Caco-2 (cell line): ENCODE measurements at regions not wholly inside any gene's neighbourhood (a gene's known extent, or its start where the extent isn't known, plus 50 kb on each side); places are given as distances from the start of the nearest gene placed in this dataset.

Experiments used
- BruUV-seq: library from RNA; stranded (reverse); fragments of 400-500 nt; replicated peaks from 2 replicates; lab custom pipeline; 2021; lab: Mats Ljungman, UMichigan
- CTCF ChIA-PET: fragments of 300-600 bp; sonication (Branson Sonifier 250); formaldehyde crosslinking; loops from one replicate; lab custom pipeline; 2022; ENCODE audit warnings: antibody characterized with exemption; lab: Charles Lee
- POLR2A ChIA-PET: fragments of 300-600 bp; sonication (Branson Sonifier 250); formaldehyde crosslinking; loops from one replicate; lab custom pipeline; 2022; ENCODE audit warnings: antibody characterized with exemption; lab: Charles Lee
- DNase-seq, 2 experiments: peaks; one replicate each; pipeline versions ENCODE4 v3.0.0 to v3.0.0-alpha.2; 2020 to 2022
- H3K27me3 ChIP-seq: replicated peaks from 2 replicates; pipeline ENCODE4 v1.6.0; 2011; ENCODE audit warnings: low read length; ENCODE audit not compliant: control insufficient read depth, insufficient read depth
- H3K36me3 ChIP-seq: 2 replicates; pipeline ENCODE4 v1.5.1; 2011; ENCODE audit warnings: low read length; ENCODE audit not compliant: control insufficient read depth, insufficient read depth
- H3K4me1 ChIP-seq: fragments of 250-450 bp; sonication (Bioruptor Pico); 2 replicates; pipeline ENCODE4 v1.5.1; 2020; ENCODE audit warnings: mild to moderate bottlenecking
- H3K4me3 ChIP-seq: 2 replicates; pipeline ENCODE4 v1.5.1; 2011; ENCODE audit warnings: low read depth, mild to moderate bottlenecking, control low read depth, low read length
- H3K9me3 ChIP-seq: fragments of 250-450 bp; sonication (Bioruptor Pico); 2 replicates; pipeline ENCODE4 v1.5.1; 2020; ENCODE audit warnings: mild to moderate bottlenecking, moderate library complexity
- H3K27ac Mint-ChIP-seq: one replicate; pipeline ENCODE4 v1.8.0; 2022; ENCODE audit warnings: mixed read lengths; ENCODE audit not compliant: unreplicated experiment
- H3K27me3 Mint-ChIP-seq: one replicate; pipeline ENCODE4 v1.8.0; 2022; ENCODE audit warnings: mixed read lengths; ENCODE audit not compliant: insufficient read depth, unreplicated experiment
- H3K36me3 Mint-ChIP-seq: one replicate; pipeline ENCODE4 v1.8.0; 2022; ENCODE audit warnings: mild to moderate bottlenecking, mixed read lengths; ENCODE audit not compliant: insufficient read depth, unreplicated experiment
- H3K4me1 Mint-ChIP-seq: one replicate; pipeline ENCODE4 v1.8.0; 2022; ENCODE audit warnings: low read depth, mixed read lengths; ENCODE audit not compliant: unreplicated experiment
- H3K4me3 Mint-ChIP-seq: one replicate; pipeline ENCODE4 v1.8.0; 2022; ENCODE audit warnings: mild to moderate bottlenecking, moderate library complexity, mixed read lengths; ENCODE audit not compliant: unreplicated experiment
- H3K9me3 Mint-ChIP-seq: one replicate; pipeline ENCODE4 v1.8.0; 2022; ENCODE audit warnings: mixed read lengths; ENCODE audit not compliant: unreplicated experiment
- CTCF ChIP-seq, 2 experiments: fragments of 200-600 bp in 1 of 2; IDR thresholded peaks; 1 replicate in 1 of 2; 2 replicates in 1 of 2; pipeline versions ENCODE4 v1.5.1 to v1.8.0; 2011 to 2022; ENCODE audit warnings: antibody characterized with exemption in 1 of 2, control low read depth in 1 of 2, inconsistent platforms in 1 of 2, low read depth in 1 of 2, low read length in 1 of 2, mild to moderate bottlenecking in 1 of 2, moderate library complexity in 1 of 2; ENCODE audit not compliant: insufficient read depth in 1 of 2, severe bottlenecking in 1 of 2, unreplicated experiment in 1 of 2
- intact Hi-C: fragments of 100-400 bp; cut with micrococcal nuclease; formaldehyde crosslinking; loops from one replicate; pipeline ENCODE4 v1.10.0; 2022; ENCODE audit not compliant: unreplicated experiment

- no peaks in the 10 kb centered on the region for H3K9me3 Mint-ChIP-seq
- DNase-seq: no peak
- Histone ChIP-seq H3K27me3 (no peaks in the 10 kb centered on the region), H3K4me1 (no peaks in the 10 kb centered on the region), H3K36me3 (no peaks in the 10 kb centered on the region), H3K4me3 (no peak overlapping the region), H3K9me3 (no peaks in the 10 kb centered on the region)
- POLR2A ChIA-PET: no interaction called here
- H3K27me3 Mint-ChIP-seq: peaks cover 3% of the 10 kb centered on the region
- H3K36me3 Mint-ChIP-seq: no peaks in the 10 kb centered on the region
- BruUV-seq: no TSS peak
- no peak overlapping the region for H3K27ac Mint-ChIP-seq
- CTCF ChIA-PET: no interaction called here
- H3K4me1 Mint-ChIP-seq: no peaks in the 10 kb centered on the region
- no peak overlapping the region for H3K4me3 Mint-ChIP-seq
- intact Hi-C loops: no loop called here
- TF ChIP-seq CTCF (IDR thresholded peaks at IDR 0.05; ENCODE audit: insufficient read depth in 1 of 2, low read depth in 1 of 2, low read length in 1 of 2, severe bottlenecking in 1 of 2, unreplicated experiment in 1 of 2): no peak
Measured at GRCh38 chr13:100887729-100888151, 213.1 kb upstream of the TMTC4 start.

- ChIA-PET POLR2A (no interaction called here), CTCF (no interaction called here)
- H3K27me3 Mint-ChIP-seq: no peaks in the 10 kb centered on the region
- DNase-seq: peak in 1 of 2 experiments; percentile 8
- no peaks in the 10 kb centered on the region for H3K27me3 ChIP-seq
- H3K4me1 Mint-ChIP-seq: no peaks in the 10 kb centered on the region
- no peaks in the 10 kb centered on the region for H3K36me3 ChIP-seq
- TF ChIP-seq CTCF (IDR thresholded peaks at IDR 0.05; ENCODE audit: insufficient read depth in 1 of 2, low read depth in 1 of 2, low read length in 1 of 2, severe bottlenecking in 1 of 2, unreplicated experiment in 1 of 2): peak; percentile 19 to 44
- no peaks in the 10 kb centered on the region for H3K36me3 Mint-ChIP-seq
- H3K27ac Mint-ChIP-seq: no peak overlapping the region
- no peaks in the 10 kb centered on the region for H3K4me1 ChIP-seq
- no peak overlapping the region for H3K4me3 ChIP-seq
- no peaks in the 10 kb centered on the region for H3K9me3 ChIP-seq
- intact Hi-C loops: loop anchor here (1.0 kb wide), 3 partner anchors 161 to 310 kb away; no protein-coding TSS in a partner anchor
- H3K4me3 Mint-ChIP-seq: no peak overlapping the region
- peaks cover 12% of the 10 kb centered on the region for H3K9me3 Mint-ChIP-seq
- no TSS peak for BruUV-seq
Measured at GRCh38 chr13:100883453-100883852, 208.9 kb upstream of the TMTC4 start.

GRCh38 chr13:100881291-100881864, 206.8 kb upstream of the TMTC4 start:
- intact Hi-C loops: no loop called here
- H3K36me3 Mint-ChIP-seq: no peaks in the 10 kb centered on the region
- no peaks in the 10 kb centered on the region for H3K4me1 Mint-ChIP-seq
- no peak for DNase-seq
- no TSS peak for BruUV-seq
- H3K9me3 ChIP-seq: no peaks in the 10 kb centered on the region
- H3K27me3 Mint-ChIP-seq: no peaks in the 10 kb centered on the region
- H3K4me3 ChIP-seq: no peak overlapping the region
- no peaks in the 10 kb centered on the region for H3K27me3 ChIP-seq
- no peaks in the 10 kb centered on the region for H3K4me1 ChIP-seq
- no peaks in the 10 kb centered on the region for H3K36me3 ChIP-seq
- TF ChIP-seq CTCF (IDR thresholded peaks at IDR 0.05; ENCODE audit: insufficient read depth in 1 of 2, low read depth in 1 of 2, low read length in 1 of 2, severe bottlenecking in 1 of 2, unreplicated experiment in 1 of 2): no peak
- ChIA-PET CTCF (no interaction called here), POLR2A (no interaction called here)
- peaks cover 15% of the 10 kb centered on the region for H3K9me3 Mint-ChIP-seq
- H3K27ac Mint-ChIP-seq: no peak overlapping the region
- H3K4me3 Mint-ChIP-seq: no peak overlapping the region
